ENCODE measurements at regions not wholly inside any gene's neighbourhood (a gene's known extent, or its start where the extent isn't known, plus 50 kb on each side); places are given as distances from the start of the nearest gene placed in this dataset.

DNA sequence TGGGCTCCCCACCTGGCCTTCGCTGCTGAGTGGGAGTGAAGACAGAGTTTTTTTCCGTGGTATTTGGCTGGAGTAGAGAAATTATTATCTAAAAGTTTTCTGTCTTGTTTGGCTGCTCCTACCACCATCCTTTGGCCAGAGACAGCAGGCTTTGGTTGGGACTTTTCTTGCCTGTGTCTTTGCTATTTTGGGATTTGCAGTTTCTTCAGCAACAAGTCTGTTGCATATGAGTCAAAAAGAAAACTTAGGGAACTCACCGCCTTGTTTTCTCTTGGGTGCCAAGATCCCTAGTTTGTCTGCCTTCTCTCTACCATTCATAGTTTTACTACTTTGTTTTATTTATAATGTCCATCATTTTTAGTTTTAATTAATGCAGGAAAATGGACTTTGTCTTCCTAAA lies 683.8 kb downstream of the DOK5 start:
- Histone ChIP-seq H3K36me3 (ENCODE audit: insufficient read depth, low read length, poor library complexity, severe bottlenecking) (no peaks in the 10 kb centered on the region), H3K9me3 (ENCODE audit: low read depth, low read length, poor library complexity, severe bottlenecking) (peaks cover 8% of the 10 kb centered on the region), H3K4me1 (ENCODE audit: insufficient read depth, low read length, poor library complexity, severe bottlenecking) (no peaks in the 10 kb centered on the region), H3K4me3 (ENCODE audit: low read depth, low read length, poor library complexity, severe bottlenecking) (no peak overlapping the region), H3K27ac (ENCODE audit: low read depth, low read length, poor library complexity, severe bottlenecking) (no peak overlapping the region), H3K27me3 (replicated peaks; ENCODE audit: insufficient read depth, low read depth, low read length, poor library complexity) (no peaks in the 10 kb centered on the region)
- DNase-seq (ENCODE audit: low spot score): no peak
- POLR2A ChIA-PET (ENCODE audit: low non-redundant PET): no interaction called here
- CTCF ChIA-PET: no interaction called here
- intact Hi-C loops (cut with micrococcal nuclease; ENCODE audit: unreplicated experiment): no loop called here
- no peak for TF ChIP-seq EZH2 (IDR thresholded peaks at IDR 0.05; ENCODE audit: borderline replicate concordance, low read depth, low read length, poor library complexity, severe bottlenecking)
- TF ChIP-seq, protein P1, sequence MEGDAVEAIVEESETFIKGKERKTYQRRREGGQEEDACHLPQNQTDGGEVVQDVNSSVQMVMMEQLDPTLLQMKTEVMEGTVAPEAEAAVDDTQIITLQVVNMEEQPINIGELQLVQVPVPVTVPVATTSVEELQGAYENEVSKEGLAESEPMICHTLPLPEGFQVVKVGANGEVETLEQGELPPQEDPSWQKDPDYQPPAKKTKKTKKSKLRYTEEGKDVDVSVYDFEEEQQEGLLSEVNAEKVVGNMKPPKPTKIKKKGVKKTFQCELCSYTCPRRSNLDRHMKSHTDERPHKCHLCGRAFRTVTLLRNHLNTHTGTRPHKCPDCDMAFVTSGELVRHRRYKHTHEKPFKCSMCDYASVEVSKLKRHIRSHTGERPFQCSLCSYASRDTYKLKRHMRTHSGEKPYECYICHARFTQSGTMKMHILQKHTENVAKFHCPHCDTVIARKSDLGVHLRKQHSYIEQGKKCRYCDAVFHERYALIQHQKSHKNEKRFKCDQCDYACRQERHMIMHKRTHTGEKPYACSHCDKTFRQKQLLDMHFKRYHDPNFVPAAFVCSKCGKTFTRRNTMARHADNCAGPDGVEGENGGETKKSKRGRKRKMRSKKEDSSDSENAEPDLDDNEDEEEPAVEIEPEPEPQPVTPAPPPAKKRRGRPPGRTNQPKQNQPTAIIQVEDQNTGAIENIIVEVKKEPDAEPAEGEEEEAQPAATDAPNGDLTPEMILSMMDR (conservative IDR thresholded peaks at IDR 0.05; ENCODE audit: low read depth, low read length): no peak
- no TSS peak for BruUV-seq (replicated peaks)

DNA sequence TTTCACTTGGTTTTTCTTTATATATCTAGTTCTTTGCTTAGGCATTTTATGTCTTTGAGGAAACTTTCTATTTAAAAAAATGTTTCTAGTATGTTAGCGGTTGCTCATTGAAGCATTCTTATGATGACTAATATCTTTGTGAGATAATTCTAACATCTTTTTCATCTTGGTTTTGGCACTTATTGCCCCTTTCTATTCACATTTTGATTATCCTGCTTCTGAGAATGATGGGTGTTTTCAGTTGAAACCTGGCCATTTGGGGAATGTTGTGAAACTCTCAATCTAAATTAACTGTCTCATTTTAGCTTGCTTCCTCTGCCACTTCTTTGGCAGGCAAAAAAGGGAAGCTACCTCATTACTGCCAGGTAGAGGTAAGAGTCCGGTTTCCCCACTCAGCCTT lies 683.1 kb downstream of the DOK5 start:
- TF ChIP-seq, protein P1 (conservative IDR thresholded peaks at IDR 0.05; ENCODE audit: low read depth, low read length): no peak
- no peak for TF ChIP-seq EZH2 (IDR thresholded peaks at IDR 0.05; ENCODE audit: borderline replicate concordance, low read depth, low read length, poor library complexity, severe bottlenecking)
- BruUV-seq (replicated peaks): no TSS peak
- CTCF ChIA-PET: no interaction called here
- no peak overlapping the region for H3K4me3 ChIP-seq (ENCODE audit: low read depth, low read length, poor library complexity, severe bottlenecking)
- no peak overlapping the region for H3K27ac ChIP-seq (ENCODE audit: low read depth, low read length, poor library complexity, severe bottlenecking)
- no peak for DNase-seq (ENCODE audit: low spot score)
- H3K36me3 ChIP-seq (ENCODE audit: insufficient read depth, low read length, poor library complexity, severe bottlenecking): no peaks in the 10 kb centered on the region
- intact Hi-C loops (cut with micrococcal nuclease; ENCODE audit: unreplicated experiment): no loop called here
- POLR2A ChIA-PET (ENCODE audit: low non-redundant PET): no interaction called here
- H3K27me3 ChIP-seq (replicated peaks; ENCODE audit: insufficient read depth, low read depth, low read length, poor library complexity): no peaks in the 10 kb centered on the region
- peaks cover 8% of the 10 kb centered on the region for H3K9me3 ChIP-seq (ENCODE audit: low read depth, low read length, poor library complexity, severe bottlenecking)
- no peaks in the 10 kb centered on the region for H3K4me1 ChIP-seq (ENCODE audit: insufficient read depth, low read length, poor library complexity, severe bottlenecking)

DNA sequence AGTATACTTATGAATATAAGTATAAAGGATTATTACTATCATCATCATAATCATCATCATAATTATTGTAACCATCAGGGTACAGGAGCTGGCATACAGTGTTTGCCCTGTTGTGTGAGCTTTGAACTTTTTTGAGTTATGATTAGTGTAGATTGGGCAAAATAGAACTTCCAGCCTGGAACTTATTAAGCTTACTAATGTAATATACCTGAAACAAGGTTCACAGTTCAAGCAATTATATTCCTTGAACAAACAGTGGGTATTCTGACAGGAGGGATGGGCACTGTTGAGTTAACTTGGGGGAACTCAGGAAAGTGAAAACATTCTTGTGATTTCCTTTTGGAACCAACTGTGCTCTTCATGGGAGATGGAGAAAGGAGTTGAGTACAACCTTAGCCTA lies 680.0 kb downstream of the DOK5 start:
- Histone ChIP-seq H3K27ac (ENCODE audit: low read depth, low read length, poor library complexity, severe bottlenecking) (no peak overlapping the region), H3K36me3 (ENCODE audit: insufficient read depth, low read length, poor library complexity, severe bottlenecking) (no peaks in the 10 kb centered on the region), H3K27me3 (replicated peaks; ENCODE audit: insufficient read depth, low read depth, low read length, poor library complexity) (no peaks in the 10 kb centered on the region), H3K4me1 (ENCODE audit: insufficient read depth, low read length, poor library complexity, severe bottlenecking) (no peaks in the 10 kb centered on the region), H3K9me3 (ENCODE audit: low read depth, low read length, poor library complexity, severe bottlenecking) (peaks cover 4% of the 10 kb centered on the region), H3K4me3 (ENCODE audit: low read depth, low read length, poor library complexity, severe bottlenecking) (no peak overlapping the region)
- TF ChIP-seq, protein P1 (conservative IDR thresholded peaks at IDR 0.05; ENCODE audit: low read depth, low read length): no peak
- no peak for TF ChIP-seq EZH2 (IDR thresholded peaks at IDR 0.05; ENCODE audit: borderline replicate concordance, low read depth, low read length, poor library complexity, severe bottlenecking)
- DNase-seq (ENCODE audit: low spot score): no peak
- BruUV-seq (replicated peaks): no TSS peak
- ChIA-PET POLR2A (ENCODE audit: low non-redundant PET) (no interaction called here), CTCF (no interaction called here)
- intact Hi-C loops (cut with micrococcal nuclease; ENCODE audit: unreplicated experiment): no loop called here
